ENCODE measurements at regions not wholly inside any gene's neighbourhood (a gene's known extent, or its start where the extent isn't known, plus 50 kb on each side); places are given as distances from the start of the nearest gene placed in this dataset.

DNA sequence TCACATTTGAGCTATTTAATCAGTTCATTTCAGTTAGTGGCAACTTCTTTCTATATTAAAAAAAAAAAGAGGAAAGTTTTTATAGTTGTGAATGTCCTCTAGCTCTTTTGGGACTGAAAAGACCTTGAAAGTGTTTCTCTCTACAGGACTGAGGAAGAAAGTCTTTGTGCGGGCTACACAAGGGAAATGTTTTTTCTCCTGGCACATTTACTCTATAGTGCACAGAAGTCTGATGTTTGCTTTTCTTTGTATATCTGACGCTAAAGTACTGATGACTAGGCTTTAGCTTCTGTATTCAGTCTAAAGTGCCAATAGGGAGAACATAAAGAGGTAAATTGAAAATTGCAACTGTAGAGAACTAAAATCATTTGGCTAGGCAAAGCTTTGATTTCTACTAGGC, 737.4 kb upstream of the LUZP2 start:
- H3K36me3 Mint-ChIP-seq (ENCODE audit: low read depth, unreplicated experiment), result no peaks in the 10 kb centered on the region
- Histone ChIP-seq H3K27me3 (ENCODE audit: insufficient read depth, low read length) (no peaks in the 10 kb centered on the region), H3K4me2 (ENCODE audit: low read length) (no peak overlapping the region), H3K9me3 (ENCODE audit: insufficient read depth, low read depth, low read length) (no peaks in the 10 kb centered on the region), H3K4me1 (ENCODE audit: insufficient read depth, low read length) (no peaks in the 10 kb centered on the region), H3K79me2 (ENCODE audit: insufficient read depth, low read length) (no peaks in the 10 kb centered on the region), H4K20me1 (ENCODE audit: insufficient read depth, low read length) (no peaks in the 10 kb centered on the region), H3K9ac (ENCODE audit: low read length) (no peak overlapping the region), H3K27ac (ENCODE audit: low read depth, low read length) (no peak overlapping the region), H3K4me3 (ENCODE audit: insufficient read depth, low read depth, low read length) (no peak overlapping the region), H3K36me3 (ENCODE audit: insufficient read depth, low read length) (no peaks in the 10 kb centered on the region), H2AFZ (ENCODE audit: low read depth, low read length) (no peak overlapping the region)
- H3K9me3 Mint-ChIP-seq (ENCODE audit: unreplicated experiment), result no peaks in the 10 kb centered on the region
- no peak overlapping the region for H3K27ac Mint-ChIP-seq (ENCODE audit: unreplicated experiment)
- DNase-seq (ENCODE audit: low read depth) (no peak), FAIRE-seq (no peak)
- no peak for TF ChIP-seq EZH2 (IDR thresholded peaks at IDR 0.05; ENCODE audit: insufficient read depth, low read length)
- TF ChIP-seq, protein P1, sequence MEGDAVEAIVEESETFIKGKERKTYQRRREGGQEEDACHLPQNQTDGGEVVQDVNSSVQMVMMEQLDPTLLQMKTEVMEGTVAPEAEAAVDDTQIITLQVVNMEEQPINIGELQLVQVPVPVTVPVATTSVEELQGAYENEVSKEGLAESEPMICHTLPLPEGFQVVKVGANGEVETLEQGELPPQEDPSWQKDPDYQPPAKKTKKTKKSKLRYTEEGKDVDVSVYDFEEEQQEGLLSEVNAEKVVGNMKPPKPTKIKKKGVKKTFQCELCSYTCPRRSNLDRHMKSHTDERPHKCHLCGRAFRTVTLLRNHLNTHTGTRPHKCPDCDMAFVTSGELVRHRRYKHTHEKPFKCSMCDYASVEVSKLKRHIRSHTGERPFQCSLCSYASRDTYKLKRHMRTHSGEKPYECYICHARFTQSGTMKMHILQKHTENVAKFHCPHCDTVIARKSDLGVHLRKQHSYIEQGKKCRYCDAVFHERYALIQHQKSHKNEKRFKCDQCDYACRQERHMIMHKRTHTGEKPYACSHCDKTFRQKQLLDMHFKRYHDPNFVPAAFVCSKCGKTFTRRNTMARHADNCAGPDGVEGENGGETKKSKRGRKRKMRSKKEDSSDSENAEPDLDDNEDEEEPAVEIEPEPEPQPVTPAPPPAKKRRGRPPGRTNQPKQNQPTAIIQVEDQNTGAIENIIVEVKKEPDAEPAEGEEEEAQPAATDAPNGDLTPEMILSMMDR (IDR thresholded peaks at IDR 0.05; ENCODE audit: insufficient read depth, low read depth, low read length), result no peak
- peaks cover 2% of the 10 kb centered on the region for H3K4me1 Mint-ChIP-seq (ENCODE audit: low read depth, unreplicated experiment)
- H3K4me3 Mint-ChIP-seq (ENCODE audit: unreplicated experiment), result no peak overlapping the region
- H3K27me3 Mint-ChIP-seq (ENCODE audit: low read depth, unreplicated experiment), result no peaks in the 10 kb centered on the region

DNA sequence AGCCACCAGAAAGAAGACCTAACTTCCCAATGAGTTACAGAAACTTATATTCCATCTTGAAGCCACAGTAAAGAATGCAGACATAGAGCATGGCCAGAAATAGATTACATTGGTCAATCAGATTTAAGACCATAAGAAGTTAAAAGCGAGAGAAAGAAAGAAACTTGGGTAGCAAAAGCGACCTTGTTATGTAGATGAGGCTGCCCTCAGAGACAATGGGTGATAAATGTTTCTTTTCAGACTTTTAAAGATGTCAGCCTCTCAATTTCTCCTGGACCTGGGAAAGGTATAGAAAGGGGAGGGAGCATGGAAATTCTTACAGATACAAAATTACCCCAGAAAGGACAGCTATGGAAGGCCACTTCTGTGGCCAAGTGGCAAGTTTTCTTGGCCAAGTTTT, 732.6 kb upstream of the LUZP2 start:
- H3K9me3 Mint-ChIP-seq (ENCODE audit: unreplicated experiment), result peaks cover 3% of the 10 kb centered on the region
- H3K27ac Mint-ChIP-seq (ENCODE audit: unreplicated experiment), result no peak overlapping the region
- Histone ChIP-seq H3K27ac (ENCODE audit: low read depth, low read length) (no peak overlapping the region), H3K27me3 (ENCODE audit: insufficient read depth, low read length) (no peaks in the 10 kb centered on the region), H3K4me3 (ENCODE audit: insufficient read depth, low read depth, low read length) (no peak overlapping the region), H2AFZ (ENCODE audit: low read depth, low read length) (no peak overlapping the region), H3K79me2 (ENCODE audit: insufficient read depth, low read length) (no peaks in the 10 kb centered on the region), H4K20me1 (ENCODE audit: insufficient read depth, low read length) (no peaks in the 10 kb centered on the region), H3K36me3 (ENCODE audit: insufficient read depth, low read length) (no peaks in the 10 kb centered on the region), H3K9ac (ENCODE audit: low read length) (no peak overlapping the region), H3K4me1 (ENCODE audit: insufficient read depth, low read length) (peaks cover 5% of the 10 kb centered on the region), H3K9me3 (ENCODE audit: insufficient read depth, low read depth, low read length) (peaks cover 3% of the 10 kb centered on the region), H3K4me2 (ENCODE audit: low read length) (no peak overlapping the region)
- DNase-seq (ENCODE audit: low read depth) (no peak), FAIRE-seq (no peak)
- no peaks in the 10 kb centered on the region for H3K36me3 Mint-ChIP-seq (ENCODE audit: low read depth, unreplicated experiment)
- H3K4me1 Mint-ChIP-seq (ENCODE audit: low read depth, unreplicated experiment), result peaks cover 27% of the 10 kb centered on the region
- TF ChIP-seq, protein P1 (IDR thresholded peaks at IDR 0.05; ENCODE audit: insufficient read depth, low read depth, low read length), result no peak
- no peak for TF ChIP-seq EZH2 (IDR thresholded peaks at IDR 0.05; ENCODE audit: insufficient read depth, low read length)
- H3K4me3 Mint-ChIP-seq (ENCODE audit: unreplicated experiment), result no peak overlapping the region
- H3K27me3 Mint-ChIP-seq (ENCODE audit: low read depth, unreplicated experiment), result no peaks in the 10 kb centered on the region

DNA sequence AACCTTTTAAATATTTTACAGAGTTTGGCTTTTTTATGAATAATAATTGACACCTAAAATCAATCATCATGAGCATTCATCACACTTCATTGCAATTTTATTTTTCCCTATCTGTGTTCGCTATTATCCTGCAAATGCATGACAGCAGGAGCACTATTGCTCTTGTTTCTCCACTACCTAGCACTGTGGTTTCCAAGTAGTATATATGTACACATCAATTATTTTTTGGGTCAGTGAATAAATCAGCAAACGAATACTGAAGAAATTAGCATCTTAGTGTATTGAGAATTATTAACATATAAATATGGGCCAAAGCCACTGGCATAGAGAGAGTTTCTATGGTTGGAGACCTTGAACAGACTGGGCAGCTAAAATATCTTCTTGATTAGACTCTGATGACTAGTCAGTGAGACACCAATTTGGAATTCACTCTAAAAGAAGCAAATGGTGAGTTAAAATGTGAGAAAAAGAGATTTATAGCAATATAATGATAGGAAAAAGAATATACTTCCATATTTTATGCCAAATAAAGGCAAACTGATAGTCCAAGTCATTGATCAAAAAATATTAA, 731.1 kb upstream of the LUZP2 start:
- Mint-ChIP-seq H3K27me3 (ENCODE audit: low read depth, unreplicated experiment) (no peaks in the 10 kb centered on the region), H3K27ac (ENCODE audit: unreplicated experiment) (peak overlapping the region; percentile 98), H3K9me3 (ENCODE audit: unreplicated experiment) (peaks cover 3% of the 10 kb centered on the region), H3K36me3 (ENCODE audit: low read depth, unreplicated experiment) (no peaks in the 10 kb centered on the region), H3K4me3 (ENCODE audit: unreplicated experiment) (no peak overlapping the region), H3K4me1 (ENCODE audit: low read depth, unreplicated experiment) (peaks cover 27% of the 10 kb centered on the region)
- Histone ChIP-seq H3K9me3 (ENCODE audit: insufficient read depth, low read depth, low read length) (peaks cover 4% of the 10 kb centered on the region), H2AFZ (ENCODE audit: low read depth, low read length) (no peak overlapping the region), H3K4me2 (ENCODE audit: low read length) (no peak overlapping the region), H3K36me3 (ENCODE audit: insufficient read depth, low read length) (no peaks in the 10 kb centered on the region), H3K79me2 (ENCODE audit: insufficient read depth, low read length) (no peaks in the 10 kb centered on the region), H3K4me3 (ENCODE audit: insufficient read depth, low read depth, low read length) (no peak overlapping the region), H3K9ac (ENCODE audit: low read length) (no peak overlapping the region), H3K4me1 (ENCODE audit: insufficient read depth, low read length) (peaks cover 5% of the 10 kb centered on the region), H3K27me3 (ENCODE audit: insufficient read depth, low read length) (no peaks in the 10 kb centered on the region), H4K20me1 (ENCODE audit: insufficient read depth, low read length) (no peaks in the 10 kb centered on the region), H3K27ac (ENCODE audit: low read depth, low read length) (no peak overlapping the region)
- TF ChIP-seq EZH2 (IDR thresholded peaks at IDR 0.05; ENCODE audit: insufficient read depth, low read length), result no peak
- TF ChIP-seq, protein P1 (IDR thresholded peaks at IDR 0.05; ENCODE audit: insufficient read depth, low read depth, low read length), result no peak
- peak; percentile 70 for DNase-seq (ENCODE audit: low read depth)
- no peak for FAIRE-seq
